AG10803 (cell line): ENCODE measurements at regions not wholly inside any gene's neighbourhood (a gene's known extent, or its start where the extent isn't known, plus 50 kb on each side); places are given as distances from the start of the nearest gene placed in this dataset.

ENCODE experiments used
- DNase-seq: peaks from one replicate; pipeline ENCODE4 v3.0.0; 2010; ENCODE audit warnings: low read depth
- H3K4me3 ChIP-seq: 2 replicates; pipeline ENCODE4 v1.5.1; 2011; ENCODE audit warnings: mild to moderate bottlenecking, low read length, control low read depth
- TF ChIP-seq, protein P1 (sequence below): conservative IDR thresholded peaks from 2 replicates; pipeline ENCODE4 v1.5.1; 2011; ENCODE audit warnings: mild to moderate bottlenecking, low read length, control low read depth, inconsistent platforms

GRCh38 chr4:67049446-67049845 lies 495.9 kb downstream of the CENPC start:
- no peak for DNase-seq
- no peak overlapping the region for H3K4me3 ChIP-seq

GRCh38 chr4:67048530-67048929 lies 496.8 kb downstream of the CENPC start:
- TF ChIP-seq, protein P1, sequence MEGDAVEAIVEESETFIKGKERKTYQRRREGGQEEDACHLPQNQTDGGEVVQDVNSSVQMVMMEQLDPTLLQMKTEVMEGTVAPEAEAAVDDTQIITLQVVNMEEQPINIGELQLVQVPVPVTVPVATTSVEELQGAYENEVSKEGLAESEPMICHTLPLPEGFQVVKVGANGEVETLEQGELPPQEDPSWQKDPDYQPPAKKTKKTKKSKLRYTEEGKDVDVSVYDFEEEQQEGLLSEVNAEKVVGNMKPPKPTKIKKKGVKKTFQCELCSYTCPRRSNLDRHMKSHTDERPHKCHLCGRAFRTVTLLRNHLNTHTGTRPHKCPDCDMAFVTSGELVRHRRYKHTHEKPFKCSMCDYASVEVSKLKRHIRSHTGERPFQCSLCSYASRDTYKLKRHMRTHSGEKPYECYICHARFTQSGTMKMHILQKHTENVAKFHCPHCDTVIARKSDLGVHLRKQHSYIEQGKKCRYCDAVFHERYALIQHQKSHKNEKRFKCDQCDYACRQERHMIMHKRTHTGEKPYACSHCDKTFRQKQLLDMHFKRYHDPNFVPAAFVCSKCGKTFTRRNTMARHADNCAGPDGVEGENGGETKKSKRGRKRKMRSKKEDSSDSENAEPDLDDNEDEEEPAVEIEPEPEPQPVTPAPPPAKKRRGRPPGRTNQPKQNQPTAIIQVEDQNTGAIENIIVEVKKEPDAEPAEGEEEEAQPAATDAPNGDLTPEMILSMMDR: no peak
- DNase-seq: no peak
- no peak overlapping the region for H3K4me3 ChIP-seq

More at GRCh38 chr4:67049446-67049845, 495.9 kb downstream of the CENPC start:
- TF ChIP-seq, protein P1: no peak

DNA sequence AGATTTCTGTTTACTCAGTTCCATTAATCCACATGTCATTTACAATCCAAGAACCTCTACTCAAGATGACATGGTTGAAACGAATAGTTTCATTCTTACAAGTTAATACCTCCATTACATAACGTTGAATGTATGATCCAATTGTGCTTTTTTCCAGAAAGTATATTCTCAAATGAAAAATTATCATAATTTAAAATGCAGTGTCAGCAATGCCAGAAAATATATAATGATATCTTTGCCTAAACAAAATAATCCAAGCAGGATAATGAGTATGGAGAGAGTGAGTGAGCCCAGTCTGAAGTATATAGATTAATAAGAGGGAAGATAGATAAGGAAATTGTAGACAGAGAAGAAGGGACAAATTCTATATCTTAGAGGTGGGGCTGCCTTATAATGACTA lies 505.0 kb downstream of the CENPC start:
- no peak for DNase-seq
- TF ChIP-seq, protein P1: no peak
- H3K4me3 ChIP-seq: no peak overlapping the region

DNA sequence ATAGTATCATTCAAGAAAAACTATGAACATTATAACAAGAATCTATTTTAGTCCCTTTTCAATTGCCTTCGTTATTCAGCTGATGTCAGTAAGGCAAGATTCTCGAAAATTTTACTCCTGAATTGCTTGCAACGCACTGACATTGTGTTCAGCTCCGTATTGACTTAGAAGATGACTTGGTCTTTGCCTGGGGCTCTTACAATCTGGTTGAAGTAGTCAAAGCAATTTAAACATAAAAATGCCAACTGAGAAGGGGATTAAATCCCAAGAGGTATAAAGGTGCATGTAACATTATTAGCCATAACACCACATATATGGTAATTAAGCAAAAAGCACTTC lies 507.1 kb downstream of the CENPC start:
- TF ChIP-seq, protein P1: no peak
- H3K4me3 ChIP-seq: no peak overlapping the region
- no peak for DNase-seq

DNA sequence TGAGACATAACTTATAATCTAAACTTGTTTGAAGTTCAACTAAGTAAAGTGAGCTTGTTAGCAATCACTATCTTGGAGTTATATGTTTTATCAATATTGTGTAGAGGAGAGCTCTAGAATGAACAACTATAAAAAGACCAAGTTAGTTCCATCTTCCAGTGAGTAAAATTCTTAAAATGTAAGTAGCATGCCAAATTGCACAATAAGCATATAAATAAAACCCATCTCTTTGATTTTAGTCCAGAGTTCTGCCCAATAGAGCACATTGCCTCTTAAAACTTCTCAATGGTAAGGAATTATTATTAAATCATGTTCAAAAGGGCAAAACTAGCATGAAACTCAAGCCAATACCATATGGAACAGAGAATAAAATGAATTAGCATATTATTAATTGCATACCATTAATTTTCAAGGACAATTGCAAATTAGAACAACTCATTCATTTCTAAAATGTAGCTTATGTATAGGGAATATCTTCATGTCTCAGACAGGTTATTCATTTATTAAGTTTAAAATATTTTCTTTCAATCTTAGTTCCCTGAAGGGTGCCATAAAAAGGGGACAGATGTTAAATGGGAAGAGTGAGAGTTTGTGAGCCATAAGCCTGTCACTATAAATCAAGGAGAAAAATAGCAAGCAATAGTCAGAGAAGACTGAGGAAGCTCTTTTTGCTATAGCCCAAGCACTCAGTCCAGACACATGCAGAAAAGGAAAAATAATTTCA lies 507.6 kb downstream of the CENPC start:
- no peak for DNase-seq
- no peak overlapping the region for H3K4me3 ChIP-seq
- TF ChIP-seq, protein P1: no peak

DNA sequence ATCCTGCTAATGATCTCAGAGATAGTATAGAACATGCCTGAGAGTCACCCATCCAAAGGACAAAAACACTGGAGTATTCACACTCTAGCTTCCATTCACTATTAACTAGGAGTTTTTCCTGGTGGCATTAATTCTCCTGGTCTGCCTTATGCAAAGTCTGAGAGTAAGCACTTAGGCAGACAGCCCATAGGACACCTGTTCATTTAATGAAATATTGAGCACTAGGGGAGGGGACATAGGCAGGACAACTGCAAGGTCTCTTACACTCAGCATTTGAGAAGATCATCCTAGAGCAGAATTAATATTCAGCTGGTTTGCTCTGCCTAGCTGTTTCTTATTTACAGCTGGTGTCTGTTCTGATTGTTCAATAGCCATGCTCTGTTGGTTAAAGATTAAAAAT lies 508.5 kb downstream of the CENPC start:
- H3K4me3 ChIP-seq: no peak overlapping the region
- TF ChIP-seq, protein P1: no peak

GRCh38 chr4:67035986-67036385 lies 509.3 kb downstream of the CENPC start:
- no peak overlapping the region for H3K4me3 ChIP-seq
- TF ChIP-seq, protein P1: no peak
- no peak for DNase-seq

More for the DNA sequence above, 508.5 kb downstream of the CENPC start:
- DNase-seq: no peak
